ENCODE measurements at regions not wholly inside any gene's neighbourhood (a gene's known extent, or its start where the extent isn't known, plus 50 kb on each side); places are given as distances from the start of the nearest gene placed in this dataset.

DNA sequence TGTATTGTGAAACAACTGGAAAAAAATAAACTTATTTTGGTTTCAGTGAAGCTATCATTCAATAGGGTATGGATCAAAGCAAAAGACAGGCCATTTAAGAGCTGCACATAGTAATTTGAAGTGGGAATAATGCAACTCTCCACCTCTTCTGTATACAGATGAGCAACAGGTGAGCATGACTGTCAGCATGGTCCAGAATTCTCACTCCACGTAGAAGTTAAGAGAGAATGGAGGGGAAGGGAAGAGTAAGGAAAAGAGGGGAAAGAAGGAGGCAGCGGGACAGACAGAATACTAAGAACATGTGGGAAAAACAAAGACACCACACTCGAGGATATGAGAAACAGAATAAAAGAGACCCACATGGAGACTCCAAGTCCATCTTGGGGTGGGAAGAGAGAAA lies 396.1 kb upstream of the GRIA1 start:
- WGBS (ENCODE audit: low lambda C conversion rate): 3% methylated on average over 3 of the region's 3 CpGs
- no peak for FAIRE-seq
- intact Hi-C loops (cut with micrococcal nuclease; ENCODE audit: unreplicated experiment): no loop called here

More for the DNA sequence above, 396.1 kb upstream of the GRIA1 start:
- Histone ChIP-seq H3K4me2 (ENCODE audit: low read depth, low read length) (no peak overlapping the region), H3K79me2 (ENCODE audit: insufficient read depth, low read length) (no peaks in the 10 kb centered on the region), H3K9ac (ENCODE audit: insufficient read depth, low read depth, low read length) (no peak overlapping the region), H3K27ac (ENCODE audit: extremely low read length, insufficient read depth, low read length) (no peak overlapping the region), H2AFZ (ENCODE audit: low read length) (no peak overlapping the region), H3K4me3 (replicated peaks in 1 of 3; ENCODE audit: insufficient read depth in 1 of 3, low read depth in 2 of 3, low read length in 3 of 3) (no peak overlapping the region), H3K36me3 (replicated peaks in 1 of 2; ENCODE audit: control insufficient read depth in 1 of 2, insufficient read depth in 2 of 2, low read length in 2 of 2) (no peaks in the 10 kb centered on the region), H3K4me1 (ENCODE audit: insufficient read depth, low read length) (no peaks in the 10 kb centered on the region), H3K9me3 (ENCODE audit: low read length) (peaks cover 61% of the 10 kb centered on the region), H3K27me3 (ENCODE audit: control insufficient read depth in 1 of 2, insufficient read depth in 2 of 2, low read length in 2 of 2) (no peaks in the 10 kb centered on the region), H4K20me1 (ENCODE audit: insufficient read depth, low read length) (no peaks in the 10 kb centered on the region)
- TF ChIP-seq NR1H2 (CRISPR knock-in tag; IDR thresholded peaks at IDR 0.05; ENCODE audit: borderline replicate concordance, low read depth) (no peak), ZBTB26 (CRISPR knock-in tag; IDR thresholded peaks at IDR 0.05; ENCODE audit: borderline replicate concordance) (no peak), CHD2 (IDR thresholded peaks at IDR 0.05; ENCODE audit: low read depth, low read length) (no peak), ZNF891 (CRISPR knock-in tag; IDR thresholded peaks at IDR 0.05) (no peak), ZBTB21 (CRISPR knock-in tag; IDR thresholded peaks at IDR 0.05) (no peak), EP300 (IDR thresholded peaks at IDR 0.05; ENCODE audit: low read depth in 2 of 2, low read length in 2 of 2) (no peak), EP300 (CRISPR knock-in tag; IDR thresholded peaks at IDR 0.05; ENCODE audit: borderline replicate concordance) (no peak)
- TF ChIP-seq, protein P1, sequence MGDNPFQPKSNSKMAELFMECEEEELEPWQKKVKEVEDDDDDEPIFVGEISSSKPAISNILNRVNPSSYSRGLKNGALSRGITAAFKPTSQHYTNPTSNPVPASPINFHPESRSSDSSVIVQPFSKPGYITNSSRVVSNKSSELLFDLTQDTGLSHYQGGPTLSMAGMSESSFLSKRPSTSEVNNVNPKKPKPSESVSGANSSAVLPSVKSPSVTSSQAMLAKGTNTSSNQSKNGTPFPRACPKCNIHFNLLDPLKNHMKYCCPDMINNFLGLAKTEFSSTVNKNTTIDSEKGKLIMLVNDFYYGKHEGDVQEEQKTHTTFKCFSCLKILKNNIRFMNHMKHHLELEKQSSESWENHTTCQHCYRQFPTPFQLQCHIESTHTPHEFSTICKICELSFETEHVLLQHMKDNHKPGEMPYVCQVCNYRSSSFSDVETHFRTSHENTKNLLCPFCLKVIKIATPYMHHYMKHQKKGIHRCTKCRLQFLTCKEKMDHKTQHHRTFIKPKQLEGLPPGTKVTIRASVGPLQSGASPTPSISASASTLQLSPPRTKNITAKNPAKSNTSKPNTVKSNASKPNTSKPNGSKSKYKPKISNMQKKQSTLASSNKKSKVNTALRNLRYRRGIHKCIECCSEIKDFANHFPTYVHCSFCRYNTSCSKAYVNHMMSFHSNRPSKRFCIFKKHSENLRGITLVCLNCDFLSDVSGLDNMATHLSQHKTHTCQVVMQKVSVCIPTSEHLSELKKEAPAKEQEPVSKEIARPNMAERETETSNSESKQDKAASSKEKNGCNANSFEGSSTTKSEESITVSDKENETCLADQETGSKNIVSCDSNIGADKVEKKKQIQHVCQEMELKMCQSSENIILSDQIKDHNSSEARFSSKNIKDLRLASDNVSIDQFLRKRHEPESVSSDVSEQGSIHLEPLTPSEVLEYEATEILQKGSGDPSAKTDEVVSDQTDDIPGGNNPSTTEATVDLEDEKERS (CRISPR knock-in tag; IDR thresholded peaks at IDR 0.05): no peak
- TF ChIP-seq, protein P2, sequence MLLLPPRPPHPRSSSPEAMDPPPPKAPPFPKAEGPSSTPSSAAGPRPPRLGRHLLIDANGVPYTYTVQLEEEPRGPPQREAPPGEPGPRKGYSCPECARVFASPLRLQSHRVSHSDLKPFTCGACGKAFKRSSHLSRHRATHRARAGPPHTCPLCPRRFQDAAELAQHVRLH (CRISPR knock-in tag; IDR thresholded peaks at IDR 0.05; ENCODE audit: borderline replicate concordance, low read depth): no peak
- in situ Hi-C loops (cut with HindIII; ENCODE audit: extremely low pct_ligation_motif_present, low pct_unique_long_range_greater_than_20kb): no loop called here
- POLR2A ChIA-PET: no interaction called here
- no TSS peak for BruUV-seq (replicated peaks)
- ATAC-seq: no peak
- CTCF ChIA-PET (ENCODE audit: low intra/inter-chr PET ratio, low total read pairs): no interaction called here
- no peak for DNase-seq (ENCODE audit: low spot score)
